H1 (cell line): ENCODE measurements at regions not wholly inside any gene's neighbourhood (a gene's known extent, or its start where the extent isn't known, plus 50 kb on each side); places are given as distances from the start of the nearest gene placed in this dataset.

Source experiments
- CTCF ChIA-PET: fragments of 300-600 bp; sonication (Branson Sonifier 250); formaldehyde crosslinking; loops from one replicate; lab custom pipeline; 2021; ENCODE audit not compliant: partially characterized antibody; lab: Charles Lee
- POLR2A ChIA-PET: fragments of 300-600 bp; sonication (Branson Sonifier 250); formaldehyde crosslinking; loops from one replicate; lab custom pipeline; 2021; ENCODE audit warnings: inconsistent platforms; ENCODE audit not compliant: partially characterized antibody; lab: Charles Lee
- DNase-seq, 2 experiments: peaks; one replicate each; pipeline versions ENCODE4 v3.0.0 to v3.0.0-alpha.2; 2010 to 2022; ENCODE audit warnings: low spot score in 2 of 2, low read depth in 1 of 2, mixed read lengths in 1 of 2
- FAIRE-seq: peaks from 2 replicates; lab custom pipeline; 2011; peaks lifted over from hg19 to GRCh38; lab: Jason Lieb, UNC
- H2AFZ ChIP-seq: 2 replicates; pipeline ENCODE4 v1.8.1; 2012; ENCODE audit warnings: low read length, inconsistent platforms
- H2AK5ac ChIP-seq: 2 replicates; pipeline ENCODE4 v1.6.1; 2013; ENCODE audit warnings: low read depth, low read length
- H2BK120ac ChIP-seq: replicated peaks from 2 replicates; pipeline ENCODE3; 2013; ENCODE audit warnings: low read depth, low read length, inconsistent platforms
- H2BK12ac ChIP-seq: 2 replicates; pipeline ENCODE4 v1.6.1; 2013; ENCODE audit warnings: low read depth, low read length
- H2BK15ac ChIP-seq: 2 replicates; pipeline ENCODE4 v1.6.1; 2013; ENCODE audit warnings: low read length
- H2BK20ac ChIP-seq: 2 replicates; pipeline ENCODE4 v1.6.1; 2013; ENCODE audit warnings: low read length
- H2BK5ac ChIP-seq: 2 replicates; pipeline ENCODE4 v1.6.1; 2013; ENCODE audit warnings: low read depth, low read length
- H3K14ac ChIP-seq: 2 replicates; pipeline ENCODE4 v1.6.1; 2013; ENCODE audit warnings: inconsistent platforms; ENCODE audit not compliant: insufficient read length
- H3K18ac ChIP-seq: 2 replicates; pipeline ENCODE4 v1.6.1; 2013; ENCODE audit warnings: low read length; ENCODE audit errors: extremely low read depth
- H3K23ac ChIP-seq: 2 replicates; pipeline ENCODE4 v1.6.1; 2013; ENCODE audit warnings: inconsistent platforms; ENCODE audit not compliant: insufficient read length
- H3K23me2 ChIP-seq: 2 replicates; pipeline ENCODE4 v1.6.1; 2013; ENCODE audit warnings: low read depth, low read length
- H3K27ac ChIP-seq: 2 replicates; pipeline ENCODE4 v1.6.1; 2011; ENCODE audit warnings: low read depth, low read length, inconsistent platforms
- H3K27me3 ChIP-seq, 4 experiments: replicated peaks in 1 of 4; 1 replicate in 1 of 4; 2 replicates in 3 of 4; pipeline versions ENCODE4 v1.6.1 to v1.8.1; 2011 to 2013; ENCODE audit warnings: low read length in 3 of 4, mild to moderate bottlenecking in 3 of 4, inconsistent platforms in 2 of 4, mixed read lengths in 2 of 4, moderate library complexity in 1 of 4; ENCODE audit not compliant: control insufficient read depth in 3 of 4, insufficient read depth in 3 of 4; ENCODE audit errors: extremely low read depth in 1 of 4
- H3K36me3 ChIP-seq, 4 experiments: 2 replicates each; pipeline versions ENCODE4 v1.6.1 to v1.8.1; 2011 to 2013; ENCODE audit warnings: mild to moderate bottlenecking in 4 of 4, low read length in 3 of 4, moderate library complexity in 2 of 4, control low read depth in 1 of 4, inconsistent platforms in 1 of 4; ENCODE audit not compliant: insufficient read depth in 4 of 4, control insufficient read depth in 2 of 4
- H3K4ac ChIP-seq: replicated peaks from 2 replicates; pipeline ENCODE3; 2013; ENCODE audit warnings: low read length, low read depth, mixed read lengths, inconsistent platforms; ENCODE audit not compliant: insufficient read length
- H3K4me1 ChIP-seq, 4 experiments: replicated peaks in 1 of 4; 1 replicate in 1 of 4; 2 replicates in 3 of 4; pipeline versions ENCODE4 v1.6.1 to v1.8.1; 2011 to 2013; ENCODE audit warnings: low read length in 3 of 4, inconsistent platforms in 2 of 4, mixed read lengths in 1 of 4; ENCODE audit not compliant: insufficient read depth in 4 of 4, control insufficient read depth in 3 of 4
- H3K4me2 ChIP-seq, 2 experiments: 2 replicates each; pipeline versions ENCODE4 v1.6.1 to v1.8.1; 2011 to 2013; ENCODE audit warnings: low read depth in 2 of 2, low read length in 2 of 2, control low read depth in 1 of 2, inconsistent platforms in 1 of 2, mild to moderate bottlenecking in 1 of 2; ENCODE audit not compliant: insufficient read depth in 1 of 2
- H3K4me3 ChIP-seq, 4 experiments: fragments of 200-600, 300-600 bp in 1 of 4; sonication (generic), shearing (Covaris generic), sonication (Bioruptor Twin) in 1 of 4; 2 replicates each; pipeline versions ENCODE4 v1.5.1 to v1.8.1; 2011 to 2016; ENCODE audit warnings: low read length in 4 of 4, low read depth in 3 of 4, control low read depth in 2 of 4, inconsistent platforms in 2 of 4, mild to moderate bottlenecking in 2 of 4, mixed read lengths in 1 of 4, moderate library complexity in 1 of 4; ENCODE audit not compliant: insufficient read depth in 2 of 4; ENCODE audit errors: extremely low read depth in 1 of 4
- H3K56ac ChIP-seq: replicated peaks from 2 replicates; pipeline ENCODE3; 2013; ENCODE audit warnings: low read depth, mild to moderate bottlenecking, mixed read lengths, low read length, inconsistent platforms; ENCODE audit not compliant: insufficient read length
- H3K79me1 ChIP-seq: 2 replicates; pipeline ENCODE4 v1.6.1; 2013; ENCODE audit warnings: low read depth, low read length, control low read depth
- H3K79me2 ChIP-seq, 2 experiments: 2 replicates each; pipeline versions ENCODE4 v1.6.1 to v1.8.1; 2012 to 2013; ENCODE audit warnings: low read length in 2 of 2, mild to moderate bottlenecking in 2 of 2, inconsistent platforms in 1 of 2; ENCODE audit not compliant: insufficient read depth in 2 of 2, control insufficient read depth in 1 of 2
- H3K9ac ChIP-seq, 4 experiments: replicated peaks in 1 of 4; 1 replicate in 1 of 4; 2 replicates in 3 of 4; pipeline versions ENCODE4 v1.6.1 to v1.8.1; 2011 to 2013; ENCODE audit warnings: low read depth in 3 of 4, low read length in 3 of 4, control low read depth in 2 of 4, mild to moderate bottlenecking in 2 of 4, moderate library complexity in 2 of 4, inconsistent platforms in 1 of 4; ENCODE audit errors: extremely low read depth in 1 of 4
- H3K9me3 ChIP-seq, 2 experiments: 2 replicates each; pipeline versions ENCODE4 v1.6.1 to v1.8.1; 2012 to 2013; ENCODE audit warnings: mild to moderate bottlenecking in 2 of 2, moderate library complexity in 2 of 2, control low read depth in 1 of 2, inconsistent platforms in 1 of 2, low read depth in 1 of 2, low read length in 1 of 2, mixed read lengths in 1 of 2; ENCODE audit not compliant: insufficient read depth in 2 of 2
- H4K20me1 ChIP-seq, 2 experiments: replicated peaks in 1 of 2; 2 replicates each; pipeline versions ENCODE3 to v1.8.1; 2011 to 2013; ENCODE audit warnings: inconsistent platforms in 2 of 2, low read length in 2 of 2, mild to moderate bottlenecking in 1 of 2; ENCODE audit not compliant: insufficient read depth in 2 of 2, control insufficient read depth in 1 of 2
- H4K5ac ChIP-seq: 2 replicates; pipeline ENCODE4 v1.6.1; 2013; ENCODE audit warnings: low read length, low read depth, mixed read lengths, inconsistent platforms; ENCODE audit not compliant: insufficient read length
- H4K8ac ChIP-seq: 2 replicates; pipeline ENCODE4 v1.8.0; 2013; ENCODE audit warnings: mild to moderate bottlenecking, moderate library complexity, low read length, inconsistent platforms; ENCODE audit not compliant: insufficient read depth; ENCODE audit errors: extremely low read depth
- H4K91ac ChIP-seq: replicated peaks from 2 replicates; pipeline ENCODE3; 2013; ENCODE audit warnings: low read length, mixed read lengths, inconsistent platforms; ENCODE audit not compliant: insufficient read length
- CEBPB ChIP-seq: IDR thresholded peaks from 2 replicates; pipeline ENCODE4 v1.6.1; 2012; ENCODE audit warnings: low read depth, low read length
- KDM5A ChIP-seq: fragments of 200-600 bp; IDR thresholded peaks from 2 replicates; pipeline ENCODE4 v1.7.1; 2012; ENCODE audit warnings: mild to moderate bottlenecking, low read length, inconsistent platforms, mixed read lengths
- WGBS, 2 experiments: shearing (Covaris generic) in 1 of 2; methylation state at CpG; one replicate each; pipeline versions ENCODE4 v1.1.6 to v1.1.7; 2013 to 2015; ENCODE audit warnings: low lambda C conversion rate in 2 of 2, mixed read lengths in 2 of 2, inconsistent platforms in 1 of 2, low coverage in 1 of 2, missing lambda C conversion rate in 1 of 2; ENCODE audit not compliant: insufficient replicate concordance in 2 of 2, insufficient coverage in 1 of 2, insufficient read length in 1 of 2; ENCODE audit errors: extremely low coverage in 1 of 2, missing lambda C conversion rate in 1 of 2; 5-methylcytosine and 5-hydroxymethylcytosine counted together

- no peak overlapping the region for H3K56ac ChIP-seq
- no peak overlapping the region for H3K14ac ChIP-seq
- no peak overlapping the region for H2AK5ac ChIP-seq
- no peaks in the 10 kb centered on the region for H4K20me1 ChIP-seq
- peaks cover 10 to 63% of the 10 kb centered on the region in 2 experiments for H3K79me2 ChIP-seq
- FAIRE-seq, result no peak
- no peak overlapping the region for H2BK120ac ChIP-seq
- H3K9me3 ChIP-seq, result peaks cover 0 to 4% of the 10 kb centered on the region in 2 experiments; a peak in 2 of 4 replicates
- H4K91ac ChIP-seq, result no peak overlapping the region
- ChIA-PET CTCF (interaction anchor here (1.5 kb wide), 1 partner anchor 462 kb away, joined by 4 read pairs; no protein-coding TSS in a partner anchor), POLR2A (interaction anchor here (1.0 to 10.2 kb wide), 4 partner anchors 8 to 496 kb away, joined by 3 to 106 read pairs (median 4); no protein-coding TSS in a partner anchor)
- H3K4me3 ChIP-seq, result no peak overlapping the region
- H2BK5ac ChIP-seq, result no peak overlapping the region
- H2BK15ac ChIP-seq, result no peak overlapping the region
- H3K23me2 ChIP-seq, result no peaks in the 10 kb centered on the region
- no peak overlapping the region for H2AFZ ChIP-seq
- no peak overlapping the region for H3K23ac ChIP-seq
- H3K27ac ChIP-seq, result no peak overlapping the region
- H3K9ac ChIP-seq, result no peak overlapping the region
- H2BK12ac ChIP-seq, result no peak overlapping the region
- no peak overlapping the region for H2BK20ac ChIP-seq
- H3K4me2 ChIP-seq, result peak overlapping the region in 1 of 2 experiments; percentile 12; a peak in 1 of 4 replicates
- H3K4me1 ChIP-seq, result peaks cover 0 to 18% (median 6%) of the 10 kb centered on the region in 4 experiments; a peak in 3 of 7 replicates
- WGBS, 2 experiments, result 95% methylated on average over 4 of the region's 4 CpGs; no CpG with 5 or more reads in 1 of the 2 experiments
- H4K5ac ChIP-seq, result no peak overlapping the region
- H3K79me1 ChIP-seq, result peaks cover 5% of the 10 kb centered on the region; the same call in 1 of the 2 replicates
- TF ChIP-seq CEBPB (peak; percentile 23; the same call in 1 of the 2 replicates), KDM5A (no peak)
- no peak for DNase-seq
- no peaks in the 10 kb centered on the region for H3K27me3 ChIP-seq
- H4K8ac ChIP-seq, result no peak overlapping the region
- no peak overlapping the region for H3K4ac ChIP-seq
- H3K18ac ChIP-seq, result no peak overlapping the region
- peaks cover 0 to 60% (median 17%) of the 10 kb centered on the region in 4 experiments; a peak in 5 of 8 replicates for H3K36me3 ChIP-seq
These were observed 793.0 kb upstream of the ID2 start for GRCh38 chr2:7888876-7889275.
